Fibroblast of lung (primary cell): ENCODE measurements at regions not wholly inside any gene's neighbourhood (a gene's known extent, or its start where the extent isn't known, plus 50 kb on each side); places are given as distances from the start of the nearest gene placed in this dataset.

Experiments
- DNase-seq, 2 donors: peaks; one replicate each; pipeline versions ENCODE4 v3.0.0 to v3.0.0-alpha.2; 2010; ENCODE audit warnings: low read depth in 2 of 2
- H2AFZ ChIP-seq: 2 replicates; pipeline ENCODE4 v1.5.1; 2012; ENCODE audit warnings: low read length, control low read depth, inconsistent platforms
- H3K27ac ChIP-seq: 2 replicates; pipeline ENCODE4 v1.5.1; 2011; ENCODE audit warnings: low read length, control low read depth; ENCODE audit not compliant: insufficient read depth
- H3K27me3 ChIP-seq: 2 replicates; pipeline ENCODE4 v1.5.1; 2011; ENCODE audit warnings: mild to moderate bottlenecking, low read length; ENCODE audit not compliant: control insufficient read depth, insufficient read depth
- H3K36me3 ChIP-seq: 2 replicates; pipeline ENCODE4 v1.5.1; 2011; ENCODE audit warnings: low read length; ENCODE audit not compliant: control insufficient read depth, insufficient read depth
- H3K4me1 ChIP-seq: 2 replicates; pipeline ENCODE4 v1.5.1; 2011; ENCODE audit warnings: low read length; ENCODE audit not compliant: control insufficient read depth, insufficient read depth; ENCODE audit errors: extremely low read depth
- H3K4me2 ChIP-seq: 2 replicates; pipeline ENCODE4 v1.5.1; 2011; ENCODE audit warnings: low read length, control low read depth; ENCODE audit not compliant: insufficient read depth; ENCODE audit errors: extremely low read depth
- H3K4me3 ChIP-seq, 4 experiments: fragments of 200-600 bp in 1 of 4; sonication (generic) in 1 of 4; replicated peaks in 1 of 4; 2 replicates each; pipeline ENCODE4 v1.5.1; 2011 to 2016; ENCODE audit warnings: low read length in 4 of 4, low read depth in 3 of 4, mild to moderate bottlenecking in 3 of 4, control low read depth in 2 of 4, inconsistent platforms in 1 of 4, mixed read lengths in 1 of 4; ENCODE audit not compliant: insufficient read depth in 1 of 4; ENCODE audit errors: control extremely low read depth in 1 of 4
- H3K79me2 ChIP-seq: 2 replicates; pipeline ENCODE4 v1.5.1; 2012; ENCODE audit warnings: mild to moderate bottlenecking, low read length, inconsistent platforms; ENCODE audit not compliant: control insufficient read depth, insufficient read depth
- H3K9ac ChIP-seq: 2 replicates; pipeline ENCODE4 v1.5.1; 2011; ENCODE audit warnings: mild to moderate bottlenecking, low read length, control low read depth; ENCODE audit not compliant: insufficient read depth
- H3K9me3 ChIP-seq: 2 replicates; pipeline ENCODE4 v1.5.1; 2012; ENCODE audit warnings: low read depth, low read length; ENCODE audit not compliant: control insufficient read depth, insufficient read depth
- H4K20me1 ChIP-seq: 2 replicates; pipeline ENCODE4 v1.5.1; 2011; ENCODE audit warnings: low read length; ENCODE audit not compliant: control insufficient read depth, insufficient read depth; ENCODE audit errors: extremely low read depth
- EZH2 ChIP-seq: IDR thresholded peaks from 2 replicates; pipeline ENCODE4 v1.5.1; 2012; ENCODE audit warnings: low read length, control low read depth, mild to moderate bottlenecking; ENCODE audit errors: missing control alignments
- TF ChIP-seq, protein P1 (sequence below), 2 donors: IDR thresholded peaks in 1 of 2; conservative IDR thresholded peaks in 1 of 2; 1 replicate in 1 of 2; 2 replicates in 1 of 2; pipeline ENCODE4 v1.5.1; 2011 to 2012; ENCODE audit warnings: low read length in 2 of 2, control low read depth in 1 of 2, inconsistent platforms in 1 of 2, low read depth in 1 of 2, mild to moderate bottlenecking in 1 of 2

GRCh38 chr10:7077880-7078279, 333.0 kb downstream of the SFMBT2 start:
- Histone ChIP-seq H3K27me3 (no peaks in the 10 kb centered on the region), H3K9ac (no peak overlapping the region), H3K79me2 (no peaks in the 10 kb centered on the region), H3K4me1 (no peaks in the 10 kb centered on the region), H2AFZ (no peak overlapping the region), H4K20me1 (no peaks in the 10 kb centered on the region), H3K27ac (no peak overlapping the region), H3K9me3 (no peaks in the 10 kb centered on the region), H3K36me3 (no peaks in the 10 kb centered on the region), H3K4me3 (no peak overlapping the region), H3K4me2 (no peak overlapping the region)
- TF ChIP-seq EZH2: no peak
- TF ChIP-seq, protein P1, sequence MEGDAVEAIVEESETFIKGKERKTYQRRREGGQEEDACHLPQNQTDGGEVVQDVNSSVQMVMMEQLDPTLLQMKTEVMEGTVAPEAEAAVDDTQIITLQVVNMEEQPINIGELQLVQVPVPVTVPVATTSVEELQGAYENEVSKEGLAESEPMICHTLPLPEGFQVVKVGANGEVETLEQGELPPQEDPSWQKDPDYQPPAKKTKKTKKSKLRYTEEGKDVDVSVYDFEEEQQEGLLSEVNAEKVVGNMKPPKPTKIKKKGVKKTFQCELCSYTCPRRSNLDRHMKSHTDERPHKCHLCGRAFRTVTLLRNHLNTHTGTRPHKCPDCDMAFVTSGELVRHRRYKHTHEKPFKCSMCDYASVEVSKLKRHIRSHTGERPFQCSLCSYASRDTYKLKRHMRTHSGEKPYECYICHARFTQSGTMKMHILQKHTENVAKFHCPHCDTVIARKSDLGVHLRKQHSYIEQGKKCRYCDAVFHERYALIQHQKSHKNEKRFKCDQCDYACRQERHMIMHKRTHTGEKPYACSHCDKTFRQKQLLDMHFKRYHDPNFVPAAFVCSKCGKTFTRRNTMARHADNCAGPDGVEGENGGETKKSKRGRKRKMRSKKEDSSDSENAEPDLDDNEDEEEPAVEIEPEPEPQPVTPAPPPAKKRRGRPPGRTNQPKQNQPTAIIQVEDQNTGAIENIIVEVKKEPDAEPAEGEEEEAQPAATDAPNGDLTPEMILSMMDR (conservative IDR thresholded peaks at IDR 0.05 in 1 of 2, IDR thresholded peaks at IDR 0.05 in 1 of 2; ENCODE audit: low read depth in 1 of 2, low read length in 2 of 2): no peak
- DNase-seq: no peak

- H3K36me3 ChIP-seq: no peaks in the 10 kb centered on the region
- no peak for TF ChIP-seq EZH2
- TF ChIP-seq, protein P1 (conservative IDR thresholded peaks at IDR 0.05 in 1 of 2, IDR thresholded peaks at IDR 0.05 in 1 of 2; ENCODE audit: low read depth in 1 of 2, low read length in 2 of 2): no peak
- H3K4me1 ChIP-seq: no peaks in the 10 kb centered on the region
- H3K9ac ChIP-seq: no peak overlapping the region
- H4K20me1 ChIP-seq: no peaks in the 10 kb centered on the region
- no peaks in the 10 kb centered on the region for H3K27me3 ChIP-seq
- H3K4me3 ChIP-seq: no peak overlapping the region
- no peaks in the 10 kb centered on the region for H3K79me2 ChIP-seq
- no peak overlapping the region for H3K4me2 ChIP-seq
- no peak overlapping the region for H3K27ac ChIP-seq
- no peak overlapping the region for H2AFZ ChIP-seq
- no peak for DNase-seq
- H3K9me3 ChIP-seq: no peaks in the 10 kb centered on the region
These were observed 335.0 kb downstream of the SFMBT2 start for GRCh38 chr10:7075851-7076250.

DNA sequence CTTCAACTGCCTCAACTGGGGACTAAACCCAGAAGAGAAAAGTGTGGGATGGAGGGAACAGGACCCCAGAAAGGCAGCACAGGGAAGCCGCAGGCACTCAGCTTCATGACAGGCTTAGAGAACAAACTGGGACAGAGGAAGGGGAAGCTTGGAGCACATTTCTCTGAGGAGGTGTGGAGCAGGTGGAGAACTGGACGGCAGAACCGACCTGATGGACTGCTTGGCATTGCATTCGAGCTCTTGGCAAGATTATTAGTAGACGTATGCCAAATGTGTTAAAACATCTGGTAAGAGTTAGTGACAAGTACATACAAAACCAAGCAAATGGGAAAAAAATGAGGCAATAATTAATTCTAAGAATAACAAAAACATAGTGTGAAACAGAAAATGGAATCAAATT, 335.7 kb downstream of the SFMBT2 start:
- Histone ChIP-seq H3K9ac (no peak overlapping the region), H3K27me3 (no peaks in the 10 kb centered on the region), H3K27ac (no peak overlapping the region), H3K4me3 (no peak overlapping the region), H3K79me2 (no peaks in the 10 kb centered on the region), H3K4me2 (no peak overlapping the region), H2AFZ (no peak overlapping the region), H3K36me3 (no peaks in the 10 kb centered on the region), H4K20me1 (no peaks in the 10 kb centered on the region), H3K9me3 (no peaks in the 10 kb centered on the region), H3K4me1 (no peaks in the 10 kb centered on the region)
- TF ChIP-seq, protein P1 (conservative IDR thresholded peaks at IDR 0.05 in 1 of 2, IDR thresholded peaks at IDR 0.05 in 1 of 2; ENCODE audit: low read depth in 1 of 2, low read length in 2 of 2): no peak
- TF ChIP-seq EZH2: no peak
- no peak for DNase-seq
